Embryonic facial prominence (tissue), 1 donor: ENCODE measurements at regions not wholly inside any gene's neighbourhood (a gene's known extent, or its start where the extent isn't known, plus 50 kb on each side); places are given as distances from the start of the nearest gene placed in this dataset.

Experiments used
- DNase-seq: peaks from one replicate; pipeline ENCODE4 v3.0.0-alpha.2; 2016; ENCODE audit errors: extremely low spot score

DNA sequence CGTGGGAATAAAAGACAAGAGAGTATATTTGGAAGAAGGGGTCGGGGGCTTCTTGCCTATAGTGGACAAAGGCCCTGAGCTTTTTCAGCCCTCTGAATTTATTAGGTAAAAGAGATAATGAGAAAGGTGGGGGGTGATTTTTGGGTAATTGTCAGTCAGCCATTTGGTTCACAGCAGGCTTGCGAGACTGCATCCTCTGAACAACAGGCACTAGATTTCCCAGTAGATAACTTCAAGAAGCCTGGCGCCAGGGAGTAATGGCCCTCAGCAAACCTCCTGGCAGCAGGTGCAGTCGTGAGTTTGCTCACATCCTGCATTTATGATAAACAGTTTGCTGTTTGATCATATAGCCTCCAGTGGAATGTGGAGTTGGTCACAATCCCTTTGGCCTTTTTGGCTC lies 609.0 kb downstream of the DHX35 start:
- DNase-seq: no peak

DNA sequence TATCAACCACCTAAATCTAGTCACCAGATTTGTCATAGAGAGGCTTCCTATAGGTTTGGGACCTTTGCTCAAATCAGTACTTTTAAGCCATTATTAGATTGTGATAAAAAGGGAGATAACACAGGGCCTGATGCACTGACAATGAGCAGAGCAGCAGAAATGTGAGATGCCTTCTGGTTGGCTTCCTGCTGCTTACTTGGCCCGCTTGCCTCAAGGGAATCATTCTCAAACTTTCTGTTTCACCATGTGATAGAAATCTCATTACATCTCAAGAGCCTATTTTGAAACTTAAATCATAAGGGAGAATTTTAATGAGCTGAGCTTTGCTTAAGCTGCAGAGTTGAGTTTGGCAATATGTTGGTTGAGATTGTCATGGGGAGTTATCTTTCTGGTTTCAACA lies 606.0 kb downstream of the DHX35 start:
- no peak for DNase-seq

DNA sequence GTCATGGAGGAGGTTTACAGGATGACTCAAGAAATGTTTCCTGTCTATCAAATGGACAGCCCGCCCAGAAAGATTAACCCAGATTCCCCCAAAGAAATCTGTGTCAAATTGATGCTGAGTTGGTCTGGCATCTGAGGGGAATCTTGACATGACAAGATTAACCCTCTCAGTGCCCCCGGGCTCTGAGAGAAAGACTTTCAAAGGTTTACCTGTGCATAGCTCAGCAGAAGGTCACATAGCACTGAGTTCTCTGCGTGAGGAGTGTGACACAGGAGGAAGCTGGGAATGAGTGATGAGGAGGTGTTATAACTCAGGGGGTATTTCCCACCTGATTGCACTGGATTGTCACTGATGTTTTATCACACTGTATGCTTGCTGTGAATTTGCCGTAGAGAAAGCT lies 601.2 kb downstream of the DHX35 start:
- DNase-seq: no peak

DNA sequence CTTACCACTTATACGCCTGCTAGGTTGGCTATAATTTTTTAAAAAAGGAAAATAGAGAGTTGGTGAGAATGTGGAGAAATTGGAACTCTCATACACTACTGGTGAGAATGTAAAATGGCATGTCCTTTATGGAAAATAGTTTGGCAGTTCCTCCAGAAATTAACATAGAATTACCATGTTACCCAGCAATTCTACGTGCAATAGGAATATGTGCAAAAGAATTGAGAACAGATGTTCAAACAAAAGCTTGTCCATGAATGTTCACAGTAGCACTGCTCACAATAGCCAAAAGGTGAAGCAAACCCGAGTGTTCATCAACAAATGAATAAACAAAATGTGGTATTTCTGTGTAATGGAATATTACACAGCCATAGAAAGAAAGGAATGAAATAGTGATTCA lies 592.2 kb downstream of the DHX35 start:
- no peak for DNase-seq

DNA sequence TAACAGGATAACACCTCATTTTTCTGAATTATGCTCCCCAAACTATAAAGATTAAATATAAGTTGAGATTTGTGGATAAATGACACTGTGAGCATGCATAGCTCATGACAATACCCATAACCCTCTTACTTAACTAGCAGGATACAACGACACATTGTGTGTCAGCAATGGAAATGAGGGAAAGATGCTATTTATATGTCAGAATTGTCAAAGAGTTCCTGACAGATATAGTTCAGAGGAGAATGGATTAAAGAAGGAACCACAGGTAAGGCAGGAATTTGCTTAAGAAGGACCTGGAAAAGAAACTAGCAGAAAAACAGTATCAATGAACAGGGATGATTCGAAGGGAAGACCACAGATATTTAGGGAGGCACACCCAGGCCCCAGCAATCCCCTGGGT lies 591.0 kb downstream of the DHX35 start:
- DNase-seq: no peak

DNA sequence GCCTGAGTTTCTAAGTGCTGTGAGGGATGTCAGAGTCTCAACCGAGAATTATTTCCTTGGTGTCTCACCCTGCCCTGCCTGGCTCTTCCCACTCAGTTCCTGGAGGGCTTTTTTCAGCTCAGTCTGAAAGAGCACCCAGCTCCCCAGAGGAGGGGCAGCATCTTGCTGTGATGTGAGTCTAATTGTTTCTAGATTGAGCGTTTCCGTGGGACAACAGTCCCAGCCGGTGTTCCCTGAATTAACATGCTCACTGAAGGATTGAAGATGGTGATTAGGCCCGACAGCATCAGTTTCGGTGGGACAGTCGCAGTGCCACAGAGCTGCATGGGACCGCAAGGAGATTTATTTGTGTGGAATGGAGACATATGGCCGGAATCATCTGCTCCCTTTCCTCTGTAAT lies 587.6 kb downstream of the DHX35 start:
- DNase-seq: no peak

DNA sequence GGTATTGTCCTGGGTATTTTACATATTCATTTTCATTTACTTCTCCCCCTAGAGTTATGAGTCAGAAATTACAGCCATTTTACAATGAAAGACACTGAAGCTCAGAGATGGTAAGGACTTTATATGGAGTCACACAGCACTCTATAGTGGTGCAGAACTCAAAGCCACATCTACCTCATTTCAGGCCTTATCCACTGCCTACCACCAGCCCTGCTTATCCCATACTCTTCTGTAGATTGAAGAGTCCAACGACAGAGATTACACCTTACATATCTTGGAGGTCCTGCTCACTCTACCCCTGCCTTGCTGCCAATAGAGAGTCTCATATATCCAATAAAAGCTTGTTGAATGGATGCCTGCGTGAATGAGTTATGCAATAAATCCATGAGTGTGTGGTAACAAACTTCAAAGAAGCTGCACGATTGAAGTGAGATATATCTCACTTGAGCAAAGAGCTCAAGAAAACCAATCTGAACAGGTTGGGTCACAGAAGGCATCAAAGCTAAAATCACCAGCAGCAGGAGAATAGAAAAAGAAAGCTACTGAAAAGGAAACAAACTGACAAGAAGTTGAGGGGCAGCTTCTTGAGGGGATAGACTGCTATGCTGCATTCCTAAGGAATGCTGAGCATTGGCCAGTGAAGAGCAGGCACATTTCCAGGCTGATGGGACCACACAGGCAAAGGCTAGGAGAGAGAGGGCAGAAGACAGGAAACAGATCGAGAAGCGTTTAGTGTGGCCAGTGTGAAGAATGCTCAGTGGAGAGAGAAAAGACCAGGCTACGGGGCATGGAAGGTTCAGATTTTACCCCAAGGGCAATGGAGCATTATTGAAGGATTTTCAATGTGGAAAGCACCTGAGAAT lies 585.6 kb downstream of the DHX35 start:
- DNase-seq: no peak

DNA sequence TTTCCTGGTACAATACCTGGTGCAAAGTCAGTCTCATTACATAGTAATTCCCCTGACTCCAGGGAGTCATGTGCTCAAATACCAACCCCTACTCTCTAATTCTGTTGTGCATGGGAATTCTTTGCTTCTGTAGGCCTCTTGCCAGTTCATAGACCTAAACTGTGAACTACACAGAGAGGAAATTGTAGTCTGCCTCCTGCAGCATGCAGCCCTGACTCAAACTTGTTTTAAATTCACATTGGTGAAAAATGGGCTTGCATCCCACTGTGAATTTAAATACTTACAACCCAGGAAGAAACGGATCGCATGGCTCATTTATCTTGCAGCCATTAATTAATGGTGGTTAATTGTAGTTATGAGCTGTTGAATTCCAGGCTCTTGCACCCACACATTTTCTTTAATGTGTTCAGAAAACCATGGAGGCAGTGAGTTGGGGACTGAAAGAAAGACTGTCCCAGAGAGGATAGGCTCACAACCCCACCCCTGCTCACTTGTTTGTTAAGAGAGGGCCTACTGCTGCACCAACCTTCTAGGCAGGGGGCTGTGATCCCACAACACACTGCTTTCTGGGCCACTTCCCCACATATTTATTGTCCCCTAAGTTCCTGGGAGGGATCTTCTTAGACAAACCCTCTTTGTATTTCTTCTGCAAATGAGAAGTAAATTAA lies 579.1 kb downstream of the DHX35 start:
- DNase-seq: no peak

DNA sequence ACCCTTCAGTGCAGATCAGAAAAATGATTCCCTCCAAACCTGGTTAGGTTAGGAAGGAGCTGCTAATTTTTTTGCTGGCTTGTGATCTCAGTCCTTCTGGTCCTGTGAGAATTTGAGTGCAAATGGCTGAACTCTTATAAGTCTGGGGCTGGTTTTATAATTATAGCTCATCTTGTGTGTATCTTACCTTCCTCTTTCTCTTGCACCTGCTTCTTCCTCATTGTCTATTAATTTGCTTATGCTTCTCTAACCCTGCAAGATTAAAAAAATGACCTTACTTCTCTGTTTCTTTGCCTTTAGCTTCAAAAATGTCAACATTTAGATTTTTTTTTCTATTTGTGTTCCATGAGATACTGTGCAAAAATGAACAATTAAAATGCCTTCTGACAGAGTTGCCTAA lies 576.2 kb downstream of the DHX35 start:
- no peak for DNase-seq

DNA sequence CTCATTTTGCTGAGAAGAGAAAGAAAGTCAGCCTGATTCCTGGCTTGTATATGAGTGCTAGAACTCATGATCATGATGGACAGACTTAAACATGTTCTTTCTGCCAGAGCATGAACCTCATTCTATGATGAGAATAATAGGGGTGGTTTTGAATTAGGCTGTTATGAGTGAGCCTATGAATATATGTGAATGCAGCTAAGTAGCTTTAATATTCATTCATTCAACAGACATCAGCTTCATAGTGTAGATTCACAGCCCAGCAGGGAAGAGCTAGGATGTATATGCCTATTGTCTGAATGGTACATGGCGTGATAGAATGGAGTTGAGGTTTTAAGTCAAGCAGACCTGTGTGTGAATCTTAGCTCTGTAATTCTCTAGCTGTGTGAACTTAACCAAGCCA lies 573.2 kb downstream of the DHX35 start:
- no peak for DNase-seq

DNA sequence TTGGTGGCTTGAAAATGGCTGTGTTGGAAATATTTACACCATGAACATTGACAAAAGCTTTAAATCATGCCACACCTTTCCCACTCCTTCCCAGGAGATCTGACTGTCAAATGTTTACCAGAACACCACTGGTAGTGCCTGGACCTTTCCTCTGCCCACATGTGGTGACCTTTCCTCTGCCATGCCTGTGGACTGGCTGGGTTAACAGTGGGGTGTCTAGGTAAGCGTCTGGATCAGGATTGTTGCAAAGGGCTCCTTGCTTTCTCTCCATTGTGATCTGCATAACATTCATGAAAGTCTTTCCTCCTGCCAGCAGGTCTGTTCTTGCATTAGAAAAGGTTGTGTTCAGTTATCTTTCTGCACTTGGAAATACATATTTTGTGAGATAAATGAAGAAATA lies 572.7 kb downstream of the DHX35 start:
- DNase-seq: no peak

DNA sequence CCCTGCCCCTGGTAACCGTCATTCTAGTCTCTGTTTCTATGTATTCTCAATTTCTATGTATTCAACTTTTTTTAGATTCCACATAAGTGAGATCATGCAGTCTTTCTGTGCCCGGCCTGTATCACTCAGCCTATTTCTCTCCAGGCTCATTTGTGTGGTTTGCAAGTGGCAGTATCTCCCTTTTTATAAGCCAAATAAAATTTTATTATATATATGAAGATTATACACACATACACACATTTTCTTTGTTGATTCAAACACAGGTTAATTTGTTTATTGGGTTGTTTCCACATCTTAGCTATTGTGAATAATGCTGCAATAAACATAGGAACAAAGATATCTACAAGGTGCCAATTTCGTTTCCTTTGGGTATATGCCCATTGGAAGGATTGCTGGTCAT lies 571.7 kb downstream of the DHX35 start:
- DNase-seq: no peak

DNA sequence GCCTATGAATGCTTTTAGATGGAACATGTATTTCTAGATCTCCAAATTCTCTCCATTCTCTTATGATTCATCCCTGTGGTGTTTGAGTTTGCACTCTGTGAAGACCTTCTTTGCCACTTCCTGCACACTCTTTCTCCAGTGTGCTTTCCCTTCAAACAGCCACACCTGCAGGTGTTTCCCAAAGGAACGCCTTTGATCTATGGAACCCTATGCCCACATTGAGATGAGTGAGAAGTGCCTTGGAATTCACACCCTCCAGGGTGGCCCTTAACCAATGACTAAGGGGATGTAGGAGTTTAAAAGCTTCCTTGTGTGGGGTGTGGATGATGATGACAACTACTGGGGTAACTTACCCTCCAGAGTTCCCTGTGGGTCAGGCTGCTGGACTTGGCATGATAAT lies 570.1 kb downstream of the DHX35 start:
- DNase-seq: no peak

DNA sequence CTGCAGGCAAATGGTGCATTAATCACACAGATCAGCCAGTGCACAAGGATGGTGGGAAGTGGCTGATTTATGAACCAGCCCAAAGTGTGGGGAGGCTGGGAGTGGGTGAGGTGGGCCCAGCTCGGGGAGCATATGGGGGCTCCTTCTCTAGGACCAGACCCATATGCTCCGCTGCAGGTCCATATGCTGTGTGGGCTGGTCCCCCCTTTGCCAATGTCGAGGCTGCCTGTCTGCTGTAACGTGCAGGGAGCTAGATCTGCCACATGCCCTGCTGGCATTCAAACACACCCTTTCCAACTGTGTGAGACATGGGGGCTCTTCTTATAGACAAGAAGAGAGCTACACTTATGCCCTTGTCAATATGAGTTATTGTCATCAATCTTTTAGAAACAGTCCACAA lies 566.3 kb downstream of the DHX35 start:
- no peak for DNase-seq

DNA sequence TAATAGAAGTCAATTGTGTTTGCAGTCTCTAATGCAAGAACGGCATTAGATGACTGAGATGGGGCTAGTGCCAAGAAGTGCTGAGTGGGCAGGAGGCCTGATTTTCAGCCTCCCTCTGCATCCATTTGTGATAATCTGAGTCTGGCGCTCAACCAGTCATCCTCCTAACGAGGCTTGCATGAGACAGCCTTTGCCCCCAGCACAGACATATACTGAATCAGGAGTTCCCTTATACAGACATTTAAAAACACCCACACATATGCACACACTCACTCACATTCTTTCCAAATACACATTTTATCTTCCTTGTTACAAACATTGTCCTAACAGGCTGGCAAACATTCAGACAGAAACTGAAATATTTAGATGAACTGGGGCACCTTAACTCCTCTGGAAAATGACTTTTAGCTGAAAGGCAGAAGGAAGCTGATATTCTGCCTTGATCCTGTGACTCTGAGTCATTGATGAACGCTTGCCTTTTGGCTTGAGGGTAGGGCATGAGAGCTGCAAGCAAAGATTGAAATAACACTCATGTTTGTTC lies 562.3 kb downstream of the DHX35 start:
- DNase-seq: no peak

DNA sequence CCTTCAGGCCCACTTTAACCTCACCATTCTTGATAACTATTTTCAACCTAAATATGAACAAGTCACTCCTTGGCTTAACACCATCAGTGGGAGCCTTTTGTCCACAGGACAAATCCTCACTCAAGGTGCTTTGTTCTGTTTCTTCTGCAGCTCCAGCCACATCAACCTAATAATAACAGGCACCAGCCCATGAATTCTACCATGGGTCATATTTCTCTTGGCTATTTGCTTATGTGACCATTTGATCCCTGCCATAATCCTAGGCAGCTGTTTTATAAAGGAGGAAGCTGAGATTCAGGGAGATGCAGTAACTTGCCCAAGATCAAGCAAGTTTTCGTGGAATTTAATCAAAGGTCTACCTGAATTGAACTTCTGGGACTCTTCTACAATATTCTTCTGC lies 561.3 kb downstream of the DHX35 start:
- no peak for DNase-seq

DNA sequence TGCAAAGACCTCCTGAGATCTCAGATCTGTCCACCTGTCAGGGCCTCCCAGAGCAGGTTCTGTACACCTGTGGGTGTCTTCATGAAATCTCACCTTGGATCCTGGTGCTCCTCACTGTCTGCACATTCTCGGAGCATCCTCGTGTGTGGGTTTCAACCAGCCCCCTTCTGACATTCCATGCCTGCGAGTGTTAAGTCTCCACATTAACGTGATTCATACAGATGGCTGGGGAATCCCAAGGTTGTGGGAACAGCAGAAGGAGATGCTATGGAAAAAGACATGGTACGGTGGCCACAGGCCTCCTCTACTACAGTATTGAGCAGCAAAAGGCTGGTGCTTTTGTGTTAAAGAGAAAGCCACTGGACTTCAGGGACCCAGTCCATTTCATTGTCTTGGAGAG lies 556.5 kb downstream of the DHX35 start:
- DNase-seq: no peak

DNA sequence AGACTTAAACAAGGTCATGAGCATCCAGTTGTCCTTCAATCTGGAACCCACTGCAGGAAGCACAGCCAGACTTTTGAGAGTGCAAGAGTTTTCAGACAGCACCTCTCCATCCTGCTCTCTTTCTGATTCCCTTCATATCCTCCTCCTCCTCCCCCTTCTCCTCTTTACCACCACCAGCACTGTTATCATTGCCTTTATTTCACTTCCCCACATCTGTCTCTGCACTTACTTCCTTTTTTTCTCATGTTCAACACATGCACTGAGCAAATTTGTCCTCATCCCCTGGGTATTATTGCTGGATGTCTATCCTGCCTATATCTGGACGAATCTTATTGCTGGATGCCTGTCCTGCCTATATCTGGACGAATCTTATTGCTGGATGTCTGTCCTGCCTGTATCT lies 554.8 kb downstream of the DHX35 start:
- DNase-seq: no peak

DNA sequence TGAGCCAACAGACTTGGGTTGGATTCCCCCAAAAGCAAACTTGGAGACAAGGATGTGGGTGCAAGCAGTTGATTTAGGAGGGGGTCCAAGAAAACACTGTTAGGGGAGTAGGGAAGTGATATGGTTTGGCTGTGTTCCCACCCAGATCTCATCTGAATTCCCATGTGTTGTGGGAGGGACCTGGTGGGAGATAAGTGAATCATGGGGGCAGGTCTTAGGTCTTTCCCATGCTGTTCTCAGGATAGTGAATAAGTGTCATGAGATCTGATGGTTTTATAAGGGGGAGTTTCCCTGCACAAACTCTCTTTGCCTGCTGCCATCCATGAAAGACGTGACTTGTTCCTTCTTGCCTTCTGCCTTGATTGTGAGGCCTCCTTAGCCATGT lies 542.6 kb downstream of the DHX35 start:
- no peak for DNase-seq

DNA sequence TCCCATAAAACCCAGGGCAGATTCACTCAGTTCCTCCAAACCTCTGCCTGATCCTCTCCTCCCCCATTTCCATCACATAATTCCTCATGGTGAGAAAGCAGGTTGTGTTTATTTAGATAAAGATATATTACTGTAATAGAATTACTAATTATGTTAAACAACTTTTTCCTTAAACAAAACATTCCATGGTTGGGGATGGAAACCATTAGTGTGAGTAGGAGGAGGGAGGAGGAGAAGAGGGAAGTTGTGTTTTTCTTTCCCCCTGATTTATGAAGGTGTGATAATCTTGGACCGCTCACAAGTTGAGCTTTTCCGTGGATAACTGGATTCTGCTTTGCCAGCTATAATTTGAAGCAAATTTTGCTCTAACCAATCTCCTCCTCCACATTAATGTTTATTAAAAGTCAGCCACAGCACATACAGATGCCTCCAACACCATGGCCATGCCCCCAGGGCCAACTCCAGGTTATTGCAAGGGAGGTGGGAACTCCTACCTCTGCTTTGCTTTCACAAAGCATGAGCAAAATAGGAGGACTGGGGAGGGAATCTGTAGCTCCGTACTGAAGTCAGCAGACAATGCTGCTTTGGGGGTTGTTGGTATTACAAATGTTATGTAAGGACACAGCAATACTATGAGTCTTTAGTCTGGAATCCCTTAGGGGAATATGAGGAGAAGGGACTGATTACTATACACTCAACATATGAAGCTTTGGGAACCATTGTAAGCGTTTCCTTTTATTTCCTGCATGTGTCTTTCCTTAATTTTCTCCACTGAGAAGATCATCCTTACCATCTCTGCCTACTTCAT lies 542.0 kb downstream of the DHX35 start:
- no peak for DNase-seq

DNA sequence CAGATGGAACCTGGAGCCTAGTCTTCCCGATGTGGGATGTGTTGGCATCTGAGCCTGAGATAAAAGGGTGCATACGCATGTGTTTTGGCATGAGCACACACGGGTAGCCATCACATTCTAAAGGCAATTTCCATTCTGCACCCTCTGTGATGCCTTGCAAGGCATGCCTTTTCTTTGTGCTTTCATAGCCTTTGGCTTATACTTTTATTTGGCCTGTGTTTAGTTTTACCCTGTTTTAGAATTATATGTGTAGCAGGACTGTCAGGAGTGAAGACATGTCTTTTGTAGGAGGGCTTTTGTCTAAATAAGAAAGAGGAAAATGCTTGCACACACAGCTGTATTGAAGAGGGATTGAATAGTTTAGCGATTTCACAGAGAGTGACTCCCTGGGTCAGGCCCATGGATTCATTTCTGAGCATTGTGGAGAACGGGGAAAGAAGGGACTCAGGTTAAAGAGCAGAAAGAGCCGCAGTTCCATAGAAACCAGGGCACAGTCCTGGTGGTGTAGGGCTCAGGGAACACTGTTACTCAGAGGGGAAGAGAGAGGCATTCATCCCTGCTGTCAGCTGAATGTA lies 530.2 kb downstream of the DHX35 start:
- DNase-seq: no peak

DNA sequence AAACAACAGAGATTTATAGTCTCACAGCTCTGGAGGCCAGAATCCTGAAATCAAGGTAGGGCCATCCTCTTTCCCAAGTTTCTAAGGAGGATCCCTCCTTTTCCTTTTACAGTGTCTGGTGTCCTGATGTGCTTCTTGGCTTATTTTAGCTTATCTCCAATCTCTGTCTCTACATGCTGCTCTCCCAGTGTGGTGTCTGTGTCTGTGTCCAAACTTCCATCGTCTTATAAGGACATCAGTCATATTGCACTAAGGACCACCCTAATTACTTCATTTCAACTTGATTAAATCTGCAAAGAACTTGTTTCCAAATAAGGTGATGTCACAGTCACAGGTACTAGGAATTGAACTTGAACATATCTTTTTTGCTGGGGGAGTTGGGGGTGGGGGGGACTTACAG lies 529.6 kb downstream of the DHX35 start:
- no peak for DNase-seq
